GM13977 (cell line): ENCODE measurements at regions not wholly inside any gene's neighbourhood (a gene's known extent, or its start where the extent isn't known, plus 50 kb on each side); places are given as distances from the start of the nearest gene placed in this dataset.
"Not testable (repeated sequence)": the region's sequence is repeated elsewhere in the genome, so short reads cannot be mapped to it uniquely, and the experiment has no call there.

Source experiments
- DNase-seq: peaks from one replicate; pipeline ENCODE4 v3.0.0; 2012; ENCODE audit warnings: low spot score
- CTCF ChIP-seq: IDR thresholded peaks from 2 replicates; pipeline ENCODE4 v1.5.1; 2012; ENCODE audit warnings: mild to moderate bottlenecking, control low read depth; ENCODE audit not compliant: insufficient read depth; ENCODE audit errors: extremely low read depth, missing control alignments
- in situ Hi-C: fragments of 300-500 bp; cut with MboI; formaldehyde crosslinking; loops from one replicate; pipeline ENCODE4 v1.12.0; 2022; ENCODE audit warnings: low sequenced_read_pairs, low pct_unique_long_range_greater_than_20kb, mixed read lengths, inconsistent platforms; ENCODE audit not compliant: unreplicated experiment

- TF ChIP-seq CTCF, result no peak
- DNase-seq, result no peak
- in situ Hi-C loops, result no loop called here
Observed at GRCh38 chr6:153984811-153985210, 54.2 kb upstream of the OPRM1 start.

DNA sequence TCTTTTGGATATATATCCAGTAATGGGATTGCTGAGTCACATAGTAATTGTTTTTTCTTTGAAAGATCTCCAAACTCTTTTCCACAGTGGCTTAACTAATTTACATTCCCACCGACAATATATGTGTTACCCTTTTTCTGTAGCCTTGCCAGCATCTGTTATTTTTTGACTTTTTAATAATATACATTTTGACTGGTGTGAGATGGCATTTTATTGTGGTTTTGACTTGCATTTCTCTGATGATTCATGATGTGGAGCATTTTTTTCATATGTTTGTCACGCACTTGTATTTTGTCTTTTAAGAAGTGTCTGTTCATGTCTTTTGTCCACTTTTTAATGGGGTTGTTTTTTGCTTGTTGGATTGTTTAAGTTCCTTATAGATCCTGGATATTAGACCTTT lies 58.9 kb upstream of the OPRM1 start:
- DNase-seq, result no peak
- no peak for TF ChIP-seq CTCF
- in situ Hi-C loops, result no loop called here

DNA sequence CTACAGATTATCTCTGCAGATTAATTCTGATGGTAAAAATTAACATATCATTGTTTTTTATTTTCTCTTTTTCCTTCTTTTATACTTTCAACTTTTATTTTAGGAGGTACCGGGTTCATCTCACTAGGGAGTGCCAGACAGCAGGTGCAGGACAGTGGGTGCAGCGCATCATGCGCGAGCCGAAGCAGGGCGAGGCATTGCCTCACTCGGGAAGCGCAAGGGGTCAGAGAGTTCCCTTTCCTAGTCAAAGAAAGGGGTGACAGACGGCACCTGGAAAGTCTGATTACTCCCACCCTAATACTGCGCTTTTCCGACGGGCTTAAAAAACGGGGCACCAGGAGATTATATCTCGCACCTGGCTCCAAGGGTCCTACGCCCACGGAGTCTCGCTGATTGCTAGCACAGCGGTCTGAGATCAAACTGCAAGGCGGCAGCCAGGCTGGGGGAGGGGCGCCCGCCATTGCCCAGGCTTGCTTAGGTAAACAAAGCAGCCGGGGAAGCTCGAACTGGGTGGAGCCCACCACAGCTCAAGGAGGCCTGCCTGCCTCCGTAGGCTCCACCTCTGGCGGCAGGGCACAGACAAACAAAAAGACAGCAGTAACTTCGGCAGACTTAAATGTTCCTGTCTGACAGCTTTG lies 60.0 kb upstream of the OPRM1 start:
- in situ Hi-C loops, DNase-seq: not testable (repeated sequence)

GRCh38 chr6:153976921-153977693 lies 61.9 kb upstream of the OPRM1 start:
- in situ Hi-C loops, result no loop called here
- DNase-seq, result no peak
- no peak for TF ChIP-seq CTCF

DNA sequence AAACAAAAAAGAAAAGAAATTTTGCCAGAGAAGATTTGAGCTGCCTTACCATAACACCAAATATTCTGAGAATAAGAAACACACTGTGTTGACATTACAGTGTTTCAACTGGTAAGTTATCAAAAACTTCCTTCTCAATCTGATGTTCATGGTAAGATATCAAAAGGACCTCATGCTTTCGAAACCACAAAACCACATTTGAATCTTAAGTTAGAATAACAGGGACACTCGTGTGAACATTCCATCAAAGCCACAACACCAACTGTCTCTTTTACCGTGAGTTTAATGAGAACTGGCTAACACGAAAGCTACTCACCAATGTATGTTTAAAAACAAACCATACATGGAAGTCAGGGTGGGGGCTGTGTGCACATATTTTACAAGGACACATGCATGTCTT lies 73.0 kb upstream of the OPRM1 start:
- in situ Hi-C loops, result no loop called here
- no peak for TF ChIP-seq CTCF
- DNase-seq, result no peak

- in situ Hi-C loops, result no loop called here
Observed at GRCh38 chr6:153963352-153963751, 75.7 kb upstream of the OPRM1 start.

More at GRCh38 chr6:153963352-153963751, 75.7 kb upstream of the OPRM1 start:
- no peak for TF ChIP-seq CTCF
- no peak for DNase-seq
